Effector CD8-positive, alpha-beta T cell (primary cell): ENCODE measurements at regions not wholly inside any gene's neighbourhood (a gene's known extent, or its start where the extent isn't known, plus 50 kb on each side); places are given as distances from the start of the nearest gene placed in this dataset.
"Not testable (repeated sequence)": the region's sequence is repeated elsewhere in the genome, so short reads cannot be mapped to it uniquely, and the experiment has no call there.

Experiments
- DNase-seq: peaks from one replicate; lab custom pipeline; 2025; lab: John Stamatoyannopoulos, UW

GRCh38 chr11:115631609-115632008, 127.4 kb upstream of the CADM1 start:
- no peak for DNase-seq

- no peak for DNase-seq
These were observed 126.0 kb upstream of the CADM1 start for GRCh38 chr11:115630214-115630613.

GRCh38 chr11:115629456-115630015, 125.3 kb upstream of the CADM1 start:
- no peak for DNase-seq

GRCh38 chr11:115627666-115628460, 123.6 kb upstream of the CADM1 start:
- DNase-seq, result no peak

DNA sequence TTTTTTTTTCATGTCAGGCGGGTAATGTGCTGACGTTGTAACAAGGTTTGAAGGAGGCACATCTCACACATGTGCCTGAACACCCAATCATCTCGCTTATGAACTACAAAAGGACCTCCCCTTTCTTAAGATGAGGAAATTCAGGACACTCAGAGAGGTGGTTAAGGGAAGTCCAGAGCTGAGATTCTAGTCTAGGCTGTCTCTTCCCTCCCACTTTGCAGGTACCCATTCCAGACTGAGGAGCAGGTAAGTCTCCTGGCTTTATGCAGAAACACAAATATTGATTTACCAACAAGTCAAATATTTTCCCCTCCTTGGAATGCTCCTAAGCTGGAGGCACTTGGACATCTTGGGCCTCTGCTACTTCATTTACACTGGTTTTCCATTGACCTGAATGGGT, 122.9 kb upstream of the CADM1 start:
- no peak for DNase-seq

DNA sequence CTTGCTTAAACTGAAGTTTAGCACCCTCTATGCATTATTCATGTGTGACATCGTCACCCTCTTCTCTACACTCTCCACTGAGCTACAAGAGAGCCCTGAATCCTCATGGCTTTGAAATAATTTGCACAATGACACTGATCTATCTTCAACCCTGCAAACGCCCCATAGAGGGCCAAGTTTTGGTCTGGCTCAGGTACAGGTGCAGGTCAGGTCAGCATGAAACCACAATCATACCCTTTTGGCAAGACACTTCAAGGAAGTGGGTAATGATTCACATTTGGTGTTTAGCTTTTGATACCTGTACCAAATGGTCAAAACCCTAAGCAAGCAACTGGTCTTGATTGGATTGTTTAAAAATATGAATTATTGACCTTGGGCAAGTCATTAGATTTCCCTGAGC, 122.2 kb upstream of the CADM1 start:
- DNase-seq, result no peak

DNA sequence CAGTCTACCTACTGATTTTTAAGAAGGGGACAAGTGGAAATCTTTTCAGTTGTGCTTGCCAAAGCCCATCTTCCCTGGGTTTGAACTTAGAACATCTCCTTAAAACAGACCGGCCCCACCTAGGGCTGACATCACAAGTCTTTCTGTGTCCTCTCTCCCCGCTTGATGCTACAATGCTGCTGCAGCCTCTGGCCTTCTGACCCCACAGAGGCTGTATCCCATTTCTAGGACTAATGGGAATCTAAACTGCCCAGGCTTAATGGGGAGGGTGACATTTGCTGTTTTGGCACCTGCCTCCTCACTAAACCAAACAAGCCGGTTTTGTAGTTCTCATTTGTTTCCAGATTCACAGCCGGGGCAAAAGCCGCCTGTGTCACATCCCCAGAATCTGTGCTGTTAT, 121.3 kb upstream of the CADM1 start:
- no peak for DNase-seq

DNA sequence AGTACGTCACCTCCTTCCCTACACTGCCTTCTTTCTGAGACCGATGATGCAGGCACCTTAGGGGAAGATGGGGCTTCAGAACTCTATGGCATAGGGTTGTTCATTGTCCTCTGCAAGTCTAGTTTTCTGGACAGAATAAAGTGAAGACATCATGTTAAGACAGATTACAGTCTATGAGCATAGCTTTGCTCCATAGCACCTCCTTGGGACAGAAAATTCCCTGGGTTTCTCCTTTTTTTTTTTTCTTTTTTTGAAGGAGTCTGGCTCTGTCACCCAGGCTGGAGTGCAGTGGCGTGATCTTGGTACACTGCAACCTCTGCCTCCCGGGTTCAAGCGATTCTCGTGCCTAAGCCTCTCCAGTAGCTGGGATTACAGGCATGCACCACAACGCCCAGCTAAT, 119.8 kb upstream of the CADM1 start:
- no peak for DNase-seq

- DNase-seq, result no peak
These were observed 118.8 kb upstream of the CADM1 start for GRCh38 chr11:115623021-115623451.

DNA sequence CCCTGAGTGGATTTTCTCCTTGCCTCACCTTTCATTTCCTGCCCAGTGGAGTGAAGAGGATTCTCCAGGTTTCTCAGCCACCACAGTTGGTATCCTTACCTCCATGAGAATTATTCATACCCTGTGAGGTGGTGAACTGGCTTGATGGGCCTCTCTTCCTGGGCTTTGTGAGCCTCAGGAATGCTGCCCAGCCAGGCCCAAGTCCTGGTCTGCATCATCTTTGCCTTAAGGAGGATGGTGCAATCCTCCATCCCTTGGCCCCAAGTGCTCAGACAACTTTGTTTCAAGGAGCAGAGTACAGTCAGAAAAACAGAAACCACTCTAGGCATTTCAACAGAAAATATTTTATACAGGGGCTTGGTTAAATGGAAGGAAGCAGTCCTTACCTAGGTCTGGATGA, 114.2 kb upstream of the CADM1 start:
- no peak for DNase-seq

DNA sequence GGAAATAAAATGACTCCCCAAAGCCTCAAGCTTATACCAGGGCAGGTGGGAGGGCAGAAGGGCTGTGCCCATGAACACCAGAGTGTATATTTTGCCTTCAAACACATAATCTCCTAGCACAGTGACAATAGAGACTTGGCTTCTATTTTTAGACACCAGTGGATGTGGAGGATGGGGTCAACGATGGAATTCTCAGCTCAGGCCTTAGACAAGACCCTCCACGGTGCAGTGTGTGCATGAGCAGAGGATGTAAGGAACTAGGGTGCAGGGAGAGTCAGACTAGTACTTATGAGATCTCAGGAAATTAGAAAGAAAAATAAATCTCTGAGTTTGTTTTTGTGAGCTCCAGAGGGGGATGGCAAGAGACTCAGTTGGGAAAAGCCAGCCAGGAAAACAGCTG, 113.6 kb upstream of the CADM1 start:
- no peak for DNase-seq

- DNase-seq, result no peak
These were observed 112.8 kb upstream of the CADM1 start for GRCh38 chr11:115616971-115617370.

- no peak for DNase-seq
These were observed 109.9 kb upstream of the CADM1 start for GRCh38 chr11:115613986-115614632.

DNA sequence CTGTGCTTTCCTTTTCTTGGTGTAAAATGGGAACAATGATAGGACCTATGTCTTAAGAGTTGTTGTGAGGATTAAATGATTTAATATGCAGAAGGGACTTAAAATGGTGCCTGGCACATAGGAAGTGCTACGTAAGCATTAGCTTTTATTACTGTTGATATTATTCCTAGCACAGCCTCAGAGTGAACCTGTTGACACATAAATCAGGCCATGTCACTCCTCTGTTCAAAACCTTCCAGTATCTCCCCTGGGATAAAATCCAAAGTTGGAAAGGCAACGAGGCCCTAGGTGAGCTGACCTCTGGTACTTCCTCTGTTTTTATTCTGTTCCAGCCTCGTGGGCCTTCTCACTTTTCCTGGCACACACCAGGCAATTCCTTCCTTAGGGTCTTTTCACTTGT, 108.8 kb upstream of the CADM1 start:
- DNase-seq, result no peak

- no peak for DNase-seq
These were observed 108.0 kb upstream of the CADM1 start for GRCh38 chr11:115612046-115612730.

GRCh38 chr11:115611343-115611742, 107.1 kb upstream of the CADM1 start:
- DNase-seq, result no peak

- no peak for DNase-seq
These were observed 106.7 kb upstream of the CADM1 start for GRCh38 chr11:115610908-115611307.

DNA sequence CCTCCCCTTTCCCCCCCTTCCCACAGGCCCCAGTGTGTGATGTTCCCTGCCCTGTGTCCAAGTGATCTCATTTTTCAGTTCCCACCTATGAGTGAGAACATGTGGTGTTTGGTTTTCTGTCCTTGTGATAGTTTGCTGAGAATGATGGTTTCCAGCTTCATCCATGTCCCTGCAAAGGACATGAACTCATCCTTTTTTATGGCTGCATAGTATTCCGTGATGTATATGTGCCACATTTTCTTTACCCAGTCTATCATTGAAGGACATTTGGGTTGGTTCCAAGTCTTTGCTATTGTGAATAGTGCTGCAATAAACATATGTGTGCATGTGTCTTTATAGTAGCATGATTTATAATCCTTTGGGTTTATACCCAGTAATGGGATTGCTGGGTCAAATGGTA, 106.0 kb upstream of the CADM1 start:
- DNase-seq, result not testable (repeated sequence)

DNA sequence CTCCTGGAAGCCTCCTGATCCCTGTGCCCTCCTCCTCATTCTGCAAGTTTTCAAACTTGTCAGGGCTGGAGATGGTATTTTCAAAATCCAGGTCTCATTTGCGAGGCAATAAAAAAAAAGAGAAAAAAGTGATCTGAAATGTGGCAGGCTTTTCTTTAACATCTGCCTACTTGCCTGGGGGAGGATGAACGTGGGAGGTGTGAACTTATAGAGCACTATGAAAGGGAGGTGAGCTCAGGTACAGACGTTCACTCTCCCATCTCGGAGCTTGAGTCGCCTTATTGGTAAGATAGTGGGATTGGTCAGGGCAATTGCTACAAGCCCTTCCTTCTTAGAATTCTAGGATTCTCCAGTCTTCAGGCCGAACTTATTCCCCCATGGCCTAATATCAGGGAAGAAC, 104.8 kb upstream of the CADM1 start:
- DNase-seq, result no peak

DNA sequence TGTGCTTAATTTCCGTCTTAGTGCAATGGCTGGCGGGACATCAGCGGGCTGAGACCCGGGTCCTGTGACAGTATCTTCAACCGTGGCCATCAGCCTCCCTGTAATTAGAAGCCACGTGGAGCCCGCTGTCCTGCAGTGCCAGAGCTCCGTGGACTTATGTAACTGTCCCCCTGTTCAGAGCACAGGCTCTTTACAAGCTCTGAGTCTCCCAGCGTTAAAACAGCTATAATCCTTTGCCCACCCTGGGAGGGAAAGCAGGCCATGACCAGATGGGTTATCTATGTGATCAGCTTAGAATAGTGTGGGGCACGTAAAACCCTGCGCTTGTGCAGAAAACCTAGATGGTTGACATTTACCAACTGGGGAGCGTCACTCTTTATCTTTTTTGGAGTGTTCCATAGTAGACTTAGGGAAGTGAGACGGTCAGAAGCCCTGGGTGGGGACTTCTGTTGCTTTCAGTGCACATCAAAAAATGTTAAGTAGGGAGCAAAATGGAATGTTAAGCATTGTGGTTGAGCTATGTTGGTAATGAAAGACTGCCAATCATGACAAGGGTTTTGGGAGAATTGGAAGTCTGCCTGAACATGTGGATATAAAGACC, 103.5 kb upstream of the CADM1 start:
- DNase-seq, result no peak

- no peak for DNase-seq
These were observed 102.4 kb upstream of the CADM1 start for GRCh38 chr11:115606498-115607220.
